Lower leg skin (tissue), 3 donors: ENCODE measurements at regions not wholly inside any gene's neighbourhood (a gene's known extent, or its start where the extent isn't known, plus 50 kb on each side); places are given as distances from the start of the nearest gene placed in this dataset.

Source experiments
- CTCF ChIP-seq, 3 donors: fragments of 450-650 bp; IDR thresholded peaks; one replicate each; pipeline ENCODE4 v1.5.1; 2016; ENCODE audit warnings: antibody characterized with exemption in 3 of 3, mild to moderate bottlenecking in 3 of 3, moderate library complexity in 2 of 3
- POLR2A ChIP-seq, 2 donors: fragments of 450-650 bp; IDR thresholded peaks; one replicate each; pipeline ENCODE4 v1.6.1; 2016 to 2017; ENCODE audit warnings: antibody characterized with exemption in 2 of 2, mild to moderate bottlenecking in 1 of 2, moderate library complexity in 1 of 2

- no peak for TF ChIP-seq CTCF (IDR thresholded peaks at IDR 0.05)
- TF ChIP-seq POLR2A (IDR thresholded peaks at IDR 0.05), result no peak
Observed at GRCh38 chr2:123098619-123099018, 926.5 kb upstream of the CNTNAP5 start.
